WTC11 (cell line): ENCODE measurements at regions not wholly inside any gene's neighbourhood (a gene's known extent, or its start where the extent isn't known, plus 50 kb on each side); places are given as distances from the start of the nearest gene placed in this dataset.

Source experiments
- CREM ChIP-seq: sonication (generic); formaldehyde crosslinking; IDR thresholded peaks from 2 replicates; pipeline ENCODE4 v1.8.1; 2022; ENCODE audit warnings: mild to moderate bottlenecking, missing genetic modification reagents, moderate library complexity
- KAT7 ChIP-seq: sonication (generic); formaldehyde crosslinking; IDR thresholded peaks from 2 replicates; pipeline ENCODE4 v1.8.1; 2023; ENCODE audit warnings: missing genetic modification reagents, mild to moderate bottlenecking, borderline replicate concordance
- MXD4 ChIP-seq: fragments of 250-450 bp; sonication (Bioruptor Pico); IDR thresholded peaks from 2 replicates; pipeline ENCODE4 v1.8.0; 2021; ENCODE audit warnings: mild to moderate bottlenecking, moderate library complexity, borderline replicate concordance
- NR1H2 ChIP-seq: sonication (generic); formaldehyde crosslinking; IDR thresholded peaks from 2 replicates; pipeline ENCODE4 v1.9.0; 2021; ENCODE audit warnings: mild to moderate bottlenecking, moderate library complexity, missing genetic modification reagents
- PRRX2 ChIP-seq: fragments of 250-450 bp; sonication (Bioruptor Pico); IDR thresholded peaks from 2 replicates; pipeline ENCODE4 v1.8.0; 2021; ENCODE audit warnings: mild to moderate bottlenecking
- SP1 ChIP-seq: sonication (generic); formaldehyde crosslinking; conservative IDR thresholded peaks from 2 replicates; pipeline ENCODE4 v1.8.1; 2022; ENCODE audit warnings: missing genetic modification reagents
- ZNF263 ChIP-seq: sonication (generic); formaldehyde crosslinking; IDR thresholded peaks from 2 replicates; pipeline ENCODE4 v1.8.1; 2022; ENCODE audit warnings: low read depth, mild to moderate bottlenecking, moderate library complexity, missing genetic modification reagents
- TF ChIP-seq, protein P1 (sequence below): sonication (generic); formaldehyde crosslinking; IDR thresholded peaks from 2 replicates; pipeline ENCODE4 v1.8.1; 2022; ENCODE audit warnings: low read depth, missing genetic modification reagents, borderline replicate concordance
- TF ChIP-seq, protein P2 (sequence below): sonication (generic); formaldehyde crosslinking; IDR thresholded peaks from 2 replicates; pipeline ENCODE4 v1.8.1; 2023; ENCODE audit warnings: mild to moderate bottlenecking, missing genetic modification reagents, borderline replicate concordance
- TF ChIP-seq, protein P3 (sequence below): fragments of 200-600 bp; IDR thresholded peaks from 2 replicates; pipeline ENCODE4 v1.8.0; 2022; ENCODE audit warnings: antibody characterized with exemption
- TF ChIP-seq, protein P4 (sequence below): sonication (generic); formaldehyde crosslinking; IDR thresholded peaks from 2 replicates; pipeline ENCODE4 v1.8.1; 2022; ENCODE audit warnings: missing genetic modification reagents, borderline replicate concordance

DNA sequence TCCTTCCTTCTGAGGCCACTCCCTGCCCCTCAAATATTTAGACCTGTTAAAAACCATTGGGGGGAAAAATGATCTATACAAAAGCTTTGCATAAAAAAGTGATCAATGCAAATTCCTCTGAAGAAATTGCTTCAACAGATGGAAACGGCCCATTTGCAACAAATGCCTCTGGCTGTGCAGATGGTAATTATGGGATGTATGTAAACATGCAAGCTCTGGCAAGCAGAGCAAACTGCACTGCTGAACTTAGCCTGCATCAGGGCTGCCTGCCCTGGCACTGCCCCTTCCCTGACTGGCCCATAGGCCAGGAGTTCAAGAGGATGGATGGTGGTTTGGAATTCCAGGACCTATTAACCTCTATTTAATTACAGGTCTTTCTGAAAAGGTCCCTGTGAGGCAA lies 388.7 kb downstream of the MIAT start:
- TF ChIP-seq, protein P1, sequence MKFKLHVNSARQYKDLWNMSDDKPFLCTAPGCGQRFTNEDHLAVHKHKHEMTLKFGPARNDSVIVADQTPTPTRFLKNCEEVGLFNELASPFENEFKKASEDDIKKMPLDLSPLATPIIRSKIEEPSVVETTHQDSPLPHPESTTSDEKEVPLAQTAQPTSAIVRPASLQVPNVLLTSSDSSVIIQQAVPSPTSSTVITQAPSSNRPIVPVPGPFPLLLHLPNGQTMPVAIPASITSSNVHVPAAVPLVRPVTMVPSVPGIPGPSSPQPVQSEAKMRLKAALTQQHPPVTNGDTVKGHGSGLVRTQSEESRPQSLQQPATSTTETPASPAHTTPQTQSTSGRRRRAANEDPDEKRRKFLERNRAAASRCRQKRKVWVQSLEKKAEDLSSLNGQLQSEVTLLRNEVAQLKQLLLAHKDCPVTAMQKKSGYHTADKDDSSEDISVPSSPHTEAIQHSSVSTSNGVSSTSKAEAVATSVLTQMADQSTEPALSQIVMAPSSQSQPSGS (CRISPR knock-in tag), result no peak
- TF ChIP-seq CREM (no peak), SP1 (CRISPR knock-in tag) (no peak), KAT7 (CRISPR knock-in tag) (no peak), NR1H2 (CRISPR knock-in tag) (no peak), ZNF263 (no peak), MXD4 (CRISPR knock-in tag) (no peak), PRRX2 (CRISPR knock-in tag) (no peak)
- TF ChIP-seq, protein P2, sequence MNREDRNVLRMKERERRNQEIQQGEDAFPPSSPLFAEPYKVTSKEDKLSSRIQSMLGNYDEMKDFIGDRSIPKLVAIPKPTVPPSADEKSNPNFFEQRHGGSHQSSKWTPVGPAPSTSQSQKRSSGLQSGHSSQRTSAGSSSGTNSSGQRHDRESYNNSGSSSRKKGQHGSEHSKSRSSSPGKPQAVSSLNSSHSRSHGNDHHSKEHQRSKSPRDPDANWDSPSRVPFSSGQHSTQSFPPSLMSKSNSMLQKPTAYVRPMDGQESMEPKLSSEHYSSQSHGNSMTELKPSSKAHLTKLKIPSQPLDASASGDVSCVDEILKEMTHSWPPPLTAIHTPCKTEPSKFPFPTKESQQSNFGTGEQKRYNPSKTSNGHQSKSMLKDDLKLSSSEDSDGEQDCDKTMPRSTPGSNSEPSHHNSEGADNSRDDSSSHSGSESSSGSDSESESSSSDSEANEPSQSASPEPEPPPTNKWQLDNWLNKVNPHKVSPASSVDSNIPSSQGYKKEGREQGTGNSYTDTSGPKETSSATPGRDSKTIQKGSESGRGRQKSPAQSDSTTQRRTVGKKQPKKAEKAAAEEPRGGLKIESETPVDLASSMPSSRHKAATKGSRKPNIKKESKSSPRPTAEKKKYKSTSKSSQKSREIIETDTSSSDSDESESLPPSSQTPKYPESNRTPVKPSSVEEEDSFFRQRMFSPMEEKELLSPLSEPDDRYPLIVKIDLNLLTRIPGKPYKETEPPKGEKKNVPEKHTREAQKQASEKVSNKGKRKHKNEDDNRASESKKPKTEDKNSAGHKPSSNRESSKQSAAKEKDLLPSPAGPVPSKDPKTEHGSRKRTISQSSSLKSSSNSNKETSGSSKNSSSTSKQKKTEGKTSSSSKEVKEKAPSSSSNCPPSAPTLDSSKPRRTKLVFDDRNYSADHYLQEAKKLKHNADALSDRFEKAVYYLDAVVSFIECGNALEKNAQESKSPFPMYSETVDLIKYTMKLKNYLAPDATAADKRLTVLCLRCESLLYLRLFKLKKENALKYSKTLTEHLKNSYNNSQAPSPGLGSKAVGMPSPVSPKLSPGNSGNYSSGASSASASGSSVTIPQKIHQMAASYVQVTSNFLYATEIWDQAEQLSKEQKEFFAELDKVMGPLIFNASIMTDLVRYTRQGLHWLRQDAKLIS, result no peak
- TF ChIP-seq, protein P3, sequence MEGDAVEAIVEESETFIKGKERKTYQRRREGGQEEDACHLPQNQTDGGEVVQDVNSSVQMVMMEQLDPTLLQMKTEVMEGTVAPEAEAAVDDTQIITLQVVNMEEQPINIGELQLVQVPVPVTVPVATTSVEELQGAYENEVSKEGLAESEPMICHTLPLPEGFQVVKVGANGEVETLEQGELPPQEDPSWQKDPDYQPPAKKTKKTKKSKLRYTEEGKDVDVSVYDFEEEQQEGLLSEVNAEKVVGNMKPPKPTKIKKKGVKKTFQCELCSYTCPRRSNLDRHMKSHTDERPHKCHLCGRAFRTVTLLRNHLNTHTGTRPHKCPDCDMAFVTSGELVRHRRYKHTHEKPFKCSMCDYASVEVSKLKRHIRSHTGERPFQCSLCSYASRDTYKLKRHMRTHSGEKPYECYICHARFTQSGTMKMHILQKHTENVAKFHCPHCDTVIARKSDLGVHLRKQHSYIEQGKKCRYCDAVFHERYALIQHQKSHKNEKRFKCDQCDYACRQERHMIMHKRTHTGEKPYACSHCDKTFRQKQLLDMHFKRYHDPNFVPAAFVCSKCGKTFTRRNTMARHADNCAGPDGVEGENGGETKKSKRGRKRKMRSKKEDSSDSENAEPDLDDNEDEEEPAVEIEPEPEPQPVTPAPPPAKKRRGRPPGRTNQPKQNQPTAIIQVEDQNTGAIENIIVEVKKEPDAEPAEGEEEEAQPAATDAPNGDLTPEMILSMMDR, result no peak
- TF ChIP-seq, protein P4, sequence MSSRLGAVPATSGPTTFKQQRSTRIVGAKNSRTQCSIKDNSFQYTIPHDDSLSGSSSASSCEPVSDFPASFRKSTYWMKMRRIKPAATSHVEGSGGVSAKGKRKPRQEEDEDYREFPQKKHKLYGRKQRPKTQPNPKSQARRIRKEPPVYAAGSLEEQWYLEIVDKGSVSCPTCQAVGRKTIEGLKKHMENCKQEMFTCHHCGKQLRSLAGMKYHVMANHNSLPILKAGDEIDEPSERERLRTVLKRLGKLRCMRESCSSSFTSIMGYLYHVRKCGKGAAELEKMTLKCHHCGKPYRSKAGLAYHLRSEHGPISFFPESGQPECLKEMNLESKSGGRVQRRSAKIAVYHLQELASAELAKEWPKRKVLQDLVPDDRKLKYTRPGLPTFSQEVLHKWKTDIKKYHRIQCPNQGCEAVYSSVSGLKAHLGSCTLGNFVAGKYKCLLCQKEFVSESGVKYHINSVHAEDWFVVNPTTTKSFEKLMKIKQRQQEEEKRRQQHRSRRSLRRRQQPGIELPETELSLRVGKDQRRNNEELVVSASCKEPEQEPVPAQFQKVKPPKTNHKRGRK (CRISPR knock-in tag), result no peak
